ENCODE measurements at regions not wholly inside any gene's neighbourhood (a gene's known extent, or its start where the extent isn't known, plus 50 kb on each side); places are given as distances from the start of the nearest gene placed in this dataset.

GRCh38 chr16:86256995-86257394 is 253.3 kb upstream of the FOXF1 start:
- no peak for TF ChIP-seq CTCF (IDR thresholded peaks at IDR 0.05)
- TF ChIP-seq POLR2AphosphoS5 (IDR thresholded peaks at IDR 0.05): no peak
- no peak for TF ChIP-seq POLR2A (IDR thresholded peaks at IDR 0.05)
